NCI-H1105 (cell line): ENCODE measurements at regions not wholly inside any gene's neighbourhood (a gene's known extent, or its start where the extent isn't known, plus 50 kb on each side); places are given as distances from the start of the nearest gene placed in this dataset.

ENCODE experiments used
- DNase-seq: peaks from one replicate; lab custom pipeline; 2025; lab: John Stamatoyannopoulos, UW

- no peak for DNase-seq
Measured at GRCh38 chr14:32022938-32023466, 54.1 kb upstream of the ARHGAP5 start.

- DNase-seq, result no peak
Measured at GRCh38 chr14:32023540-32023939, 53.6 kb upstream of the ARHGAP5 start.

- no peak for DNase-seq
Measured at GRCh38 chr14:32027255-32027939, 49.7 kb upstream of the ARHGAP5 start.
